T1000 (cell line): ENCODE measurements at regions not wholly inside any gene's neighbourhood (a gene's known extent, or its start where the extent isn't known, plus 50 kb on each side); places are given as distances from the start of the nearest gene placed in this dataset.

ENCODE experiments used
- DNase-seq: peaks from one replicate; lab custom pipeline; 2025; ENCODE audit warnings: mixed read lengths; lab: John Stamatoyannopoulos, UW

- no peak for DNase-seq
Observed at GRCh38 chr1:55673416-55673815, 458.3 kb upstream of the USP24 start.

GRCh38 chr1:55670331-55671082 is 455.3 kb upstream of the USP24 start:
- DNase-seq = no peak

- DNase-seq = no peak
Observed at GRCh38 chr1:55669293-55669692, 454.1 kb upstream of the USP24 start.

GRCh38 chr1:55662875-55663274 is 447.7 kb upstream of the USP24 start:
- no peak for DNase-seq

- DNase-seq = no peak
Observed at GRCh38 chr1:55658917-55659316, 443.8 kb upstream of the USP24 start.

GRCh38 chr1:55654750-55655149 is 439.6 kb upstream of the USP24 start:
- no peak for DNase-seq

- no peak for DNase-seq
Observed at GRCh38 chr1:55654171-55654570, 439.0 kb upstream of the USP24 start.

- no peak for DNase-seq
Observed at GRCh38 chr1:55650444-55650843, 435.3 kb upstream of the USP24 start.

GRCh38 chr1:55646181-55646580 is 431.0 kb upstream of the USP24 start:
- DNase-seq = no peak

GRCh38 chr1:55645270-55645669 is 430.1 kb upstream of the USP24 start:
- no peak for DNase-seq

- DNase-seq = no peak
Observed at GRCh38 chr1:55641947-55642346, 426.8 kb upstream of the USP24 start.

GRCh38 chr1:55640708-55641473 is 425.7 kb upstream of the USP24 start:
- DNase-seq = no peak

- no peak for DNase-seq
Observed at GRCh38 chr1:55639526-55639925, 424.4 kb upstream of the USP24 start.

- no peak for DNase-seq
Observed at GRCh38 chr1:55639051-55639450, 423.9 kb upstream of the USP24 start.

GRCh38 chr1:55636696-55637095 is 421.5 kb upstream of the USP24 start:
- DNase-seq = no peak

- no peak for DNase-seq
Observed at GRCh38 chr1:55635856-55636255, 420.7 kb upstream of the USP24 start.

- no peak for DNase-seq
Observed at GRCh38 chr1:55634516-55634915, 419.4 kb upstream of the USP24 start.

- no peak for DNase-seq
Observed at GRCh38 chr1:55632906-55633305, 417.7 kb upstream of the USP24 start.

- DNase-seq = no peak
Observed at GRCh38 chr1:55632058-55632457, 416.9 kb upstream of the USP24 start.

GRCh38 chr1:55631509-55631908 is 416.3 kb upstream of the USP24 start:
- DNase-seq = peak; percentile 19

GRCh38 chr1:55626326-55626725 is 411.2 kb upstream of the USP24 start:
- DNase-seq = no peak

- no peak for DNase-seq
Observed at GRCh38 chr1:55624766-55625165, 409.6 kb upstream of the USP24 start.

- no peak for DNase-seq
Observed at GRCh38 chr1:55623311-55623710, 408.1 kb upstream of the USP24 start.

- DNase-seq = no peak
Observed at GRCh38 chr1:55622074-55622473, 406.9 kb upstream of the USP24 start.
